HepG2 (cell line): ENCODE measurements at regions not wholly inside any gene's neighbourhood (a gene's known extent, or its start where the extent isn't known, plus 50 kb on each side); places are given as distances from the start of the nearest gene placed in this dataset.

ENCODE experiments used
- ATAD3A ChIP-seq: sonication (generic); formaldehyde crosslinking; IDR thresholded peaks from 2 replicates; pipeline ENCODE4 v1.4.0; 2020; ENCODE audit warnings: missing genetic modification reagents
- CREB1 ChIP-seq, 2 experiments: fragments of 450-650 bp in 1 of 2; IDR thresholded peaks; 2 replicates each; pipeline ENCODE4 v1.6.1; 2016 to 2017; ENCODE audit warnings: control low read depth in 1 of 2, mild to moderate bottlenecking in 1 of 2, missing compliant biosample characterization in 1 of 2, missing genetic modification characterization in 1 of 2
- EED ChIP-seq: sonication (generic); formaldehyde crosslinking; IDR thresholded peaks from 2 replicates; pipeline ENCODE4 v1.5.0; 2020; ENCODE audit warnings: mild to moderate bottlenecking, missing genetic modification reagents
- FOXO1 ChIP-seq: sonication (generic); formaldehyde crosslinking; IDR thresholded peaks from 2 replicates; pipeline ENCODE4 v1.4.0; 2020; ENCODE audit warnings: missing genetic modification reagents
- GPBP1L1 ChIP-seq: sonication (generic); formaldehyde crosslinking; IDR thresholded peaks from 2 replicates; pipeline ENCODE4 v1.5.0; 2020; ENCODE audit warnings: mild to moderate bottlenecking, missing genetic modification reagents
- HOXA5 ChIP-seq: sonication (generic); formaldehyde crosslinking; IDR thresholded peaks from 2 replicates; pipeline ENCODE4 v1.4.0; 2020; ENCODE audit warnings: missing genetic modification reagents
- MXI1 ChIP-seq: IDR thresholded peaks from 3 replicates; pipeline ENCODE4 v1.6.1; 2012; ENCODE audit warnings: low read depth, low read length, inconsistent platforms, borderline replicate concordance
- PHF5A ChIP-seq: IDR thresholded peaks from one replicate; pipeline ENCODE4 v1.6.1; 2018; ENCODE audit warnings: low read depth, missing genetic modification reagents; ENCODE audit not compliant: unreplicated experiment
- SALL2 ChIP-seq: sonication (generic); formaldehyde crosslinking; IDR thresholded peaks from 2 replicates; pipeline ENCODE4 v1.8.1; 2023; ENCODE audit warnings: mild to moderate bottlenecking, missing genetic modification reagents, inconsistent platforms
- SOX13 ChIP-seq, 3 experiments: fragments of 450-650 bp in 1 of 3; sonication (generic) in 1 of 3; formaldehyde crosslinking in 1 of 3; IDR thresholded peaks in 2 of 3; conservative IDR thresholded peaks in 1 of 3; 2 replicates each; pipeline versions ENCODE4 v1.5.0 to v1.6.1; 2016 to 2020; ENCODE audit warnings: antibody characterized with exemption in 1 of 3, mild to moderate bottlenecking in 1 of 3, missing compliant biosample characterization in 1 of 3, missing genetic modification reagents in 1 of 3, moderate library complexity in 1 of 3
- TAF1 ChIP-seq: sonication (generic); formaldehyde crosslinking; IDR thresholded peaks from 2 replicates; pipeline ENCODE4 v1.4.0; 2020; ENCODE audit warnings: missing genetic modification reagents
- ZFP82 ChIP-seq: sonication (generic); formaldehyde crosslinking; IDR thresholded peaks from 2 replicates; pipeline ENCODE4 v1.5.1; 2020; ENCODE audit warnings: mild to moderate bottlenecking, missing genetic modification reagents, borderline replicate concordance
- ZMYM2 ChIP-seq: sonication (generic); formaldehyde crosslinking; IDR thresholded peaks from 2 replicates; pipeline ENCODE4 v1.8.0; 2022; ENCODE audit warnings: mild to moderate bottlenecking, missing genetic modification reagents
- ZNF138 ChIP-seq: sonication (generic); formaldehyde crosslinking; IDR thresholded peaks from 2 replicates; pipeline ENCODE4 v1.5.0; 2020; ENCODE audit warnings: mild to moderate bottlenecking, low read depth, missing genetic modification reagents
- ZNF430 ChIP-seq: sonication (generic); formaldehyde crosslinking; IDR thresholded peaks from 2 replicates; pipeline ENCODE4 v1.9.0; 2021; ENCODE audit warnings: mild to moderate bottlenecking, missing genetic modification reagents
- ZNF788 ChIP-seq: sonication (generic); formaldehyde crosslinking; IDR thresholded peaks from 2 replicates; pipeline ENCODE4 v1.5.0; 2020; ENCODE audit warnings: mild to moderate bottlenecking, missing genetic modification reagents, borderline replicate concordance
- TF ChIP-seq, protein P1 (sequence below): IDR thresholded peaks from 2 replicates; pipeline ENCODE4 v1.6.1; 2016
- TF ChIP-seq, protein P2 (sequence below), 2 experiments: fragments of 450-650 bp in 1 of 2; sonication (generic) in 1 of 2; formaldehyde crosslinking in 1 of 2; IDR thresholded peaks; 2 replicates each; pipeline versions ENCODE4 v1.6.1 to v1.8.0; 2016 to 2022; ENCODE audit warnings: antibody characterized with exemption in 1 of 2, mild to moderate bottlenecking in 1 of 2, missing genetic modification reagents in 1 of 2
- TF ChIP-seq, protein P3 (sequence below): sonication (generic); formaldehyde crosslinking; IDR thresholded peaks from 2 replicates; pipeline ENCODE4 v1.4.0; 2020; ENCODE audit warnings: low read depth, mild to moderate bottlenecking, missing genetic modification reagents

DNA sequence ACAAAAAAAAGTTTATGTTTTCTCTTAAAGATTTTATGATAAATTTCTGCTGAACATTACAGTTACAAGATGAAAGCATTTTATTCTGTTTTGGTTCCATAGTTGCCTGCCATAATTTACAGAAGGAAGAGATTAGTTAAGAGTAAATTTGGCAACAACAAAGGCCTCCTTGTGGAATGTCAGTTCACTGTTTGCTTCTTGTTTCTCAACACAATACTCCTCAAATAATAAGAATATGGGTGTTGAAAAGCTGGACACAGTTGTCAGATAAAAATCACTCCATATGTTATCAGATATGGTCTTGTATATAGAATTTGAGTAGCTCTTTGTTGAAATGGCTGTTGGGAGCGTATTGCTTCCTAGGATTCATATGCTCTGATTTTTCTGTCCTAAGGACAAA, 359.5 kb downstream of the CPS1 start (continued):
- TF ChIP-seq, protein P1, sequence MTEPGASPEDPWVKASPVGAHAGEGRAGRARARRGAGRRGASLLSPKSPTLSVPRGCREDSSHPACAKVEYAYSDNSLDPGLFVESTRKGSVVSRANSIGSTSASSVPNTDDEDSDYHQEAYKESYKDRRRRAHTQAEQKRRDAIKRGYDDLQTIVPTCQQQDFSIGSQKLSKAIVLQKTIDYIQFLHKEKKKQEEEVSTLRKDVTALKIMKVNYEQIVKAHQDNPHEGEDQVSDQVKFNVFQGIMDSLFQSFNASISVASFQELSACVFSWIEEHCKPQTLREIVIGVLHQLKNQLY (CRISPR knock-in tag), result no peak
- TF ChIP-seq SALL2 (CRISPR knock-in tag) (no peak), ZNF138 (CRISPR knock-in tag) (no peak), PHF5A (CRISPR knock-in tag) (no peak), ATAD3A (CRISPR knock-in tag) (no peak), GPBP1L1 (CRISPR knock-in tag) (no peak), HOXA5 (CRISPR knock-in tag) (0 out of 2 replicates have a peak, but pooled peaks have one; percentile 40), ZNF430 (no peak), CREB1 (IDR thresholded peaks at IDR 0.05) (no peak), CREB1 (CRISPR knock-in tag; IDR thresholded peaks at IDR 0.05) (no peak), ZNF788 (CRISPR knock-in tag) (no peak), FOXO1 (no peak), ZFP82 (CRISPR knock-in tag) (no peak), EED (CRISPR knock-in tag) (no peak), MXI1 (no peak), ZMYM2 (CRISPR knock-in tag) (no peak), TAF1 (no peak), SOX13 (IDR thresholded peaks at IDR 0.05) (no peak), SOX13 (CRISPR knock-in tag; conservative IDR thresholded peaks at IDR 0.05 in 1 of 2, IDR thresholded peaks at IDR 0.05 in 1 of 2) (peak in 1 of 2 experiments; percentile 90; a peak in 2 of 4 replicates)
- TF ChIP-seq, protein P2, sequence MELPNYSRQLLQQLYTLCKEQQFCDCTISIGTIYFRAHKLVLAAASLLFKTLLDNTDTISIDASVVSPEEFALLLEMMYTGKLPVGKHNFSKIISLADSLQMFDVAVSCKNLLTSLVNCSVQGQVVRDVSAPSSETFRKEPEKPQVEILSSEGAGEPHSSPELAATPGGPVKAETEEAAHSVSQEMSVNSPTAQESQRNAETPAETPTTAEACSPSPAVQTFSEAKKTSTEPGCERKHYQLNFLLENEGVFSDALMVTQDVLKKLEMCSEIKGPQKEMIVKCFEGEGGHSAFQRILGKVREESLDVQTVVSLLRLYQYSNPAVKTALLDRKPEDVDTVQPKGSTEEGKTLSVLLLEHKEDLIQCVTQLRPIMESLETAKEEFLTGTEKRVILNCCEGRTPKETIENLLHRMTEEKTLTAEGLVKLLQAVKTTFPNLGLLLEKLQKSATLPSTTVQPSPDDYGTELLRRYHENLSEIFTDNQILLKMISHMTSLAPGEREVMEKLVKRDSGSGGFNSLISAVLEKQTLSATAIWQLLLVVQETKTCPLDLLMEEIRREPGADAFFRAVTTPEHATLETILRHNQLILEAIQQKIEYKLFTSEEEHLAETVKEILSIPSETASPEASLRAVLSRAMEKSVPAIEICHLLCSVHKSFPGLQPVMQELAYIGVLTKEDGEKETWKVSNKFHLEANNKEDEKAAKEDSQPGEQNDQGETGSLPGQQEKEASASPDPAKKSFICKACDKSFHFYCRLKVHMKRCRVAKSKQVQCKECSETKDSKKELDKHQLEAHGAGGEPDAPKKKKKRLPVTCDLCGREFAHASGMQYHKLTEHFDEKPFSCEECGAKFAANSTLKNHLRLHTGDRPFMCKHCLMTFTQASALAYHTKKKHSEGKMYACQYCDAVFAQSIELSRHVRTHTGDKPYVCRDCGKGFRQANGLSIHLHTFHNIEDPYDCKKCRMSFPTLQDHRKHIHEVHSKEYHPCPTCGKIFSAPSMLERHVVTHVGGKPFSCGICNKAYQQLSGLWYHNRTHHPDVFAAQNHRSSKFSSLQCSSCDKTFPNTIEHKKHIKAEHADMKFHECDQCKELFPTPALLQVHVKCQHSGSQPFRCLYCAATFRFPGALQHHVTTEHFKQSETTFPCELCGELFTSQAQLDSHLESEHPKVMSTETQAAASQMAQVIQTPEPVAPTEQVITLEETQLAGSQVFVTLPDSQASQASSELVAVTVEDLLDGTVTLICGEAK (IDR thresholded peaks at IDR 0.05), result no peak
- TF ChIP-seq, protein P2 (CRISPR knock-in tag; IDR thresholded peaks at IDR 0.05), result no peak
- TF ChIP-seq, protein P3, sequence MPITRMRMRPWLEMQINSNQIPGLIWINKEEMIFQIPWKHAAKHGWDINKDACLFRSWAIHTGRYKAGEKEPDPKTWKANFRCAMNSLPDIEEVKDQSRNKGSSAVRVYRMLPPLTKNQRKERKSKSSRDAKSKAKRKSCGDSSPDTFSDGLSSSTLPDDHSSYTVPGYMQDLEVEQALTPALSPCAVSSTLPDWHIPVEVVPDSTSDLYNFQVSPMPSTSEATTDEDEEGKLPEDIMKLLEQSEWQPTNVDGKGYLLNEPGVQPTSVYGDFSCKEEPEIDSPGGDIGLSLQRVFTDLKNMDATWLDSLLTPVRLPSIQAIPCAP, result no peak
